ENCODE measurements at regions not wholly inside any gene's neighbourhood (a gene's known extent, or its start where the extent isn't known, plus 50 kb on each side); places are given as distances from the start of the nearest gene placed in this dataset.
"Not testable (repeated sequence)": the region's sequence is repeated elsewhere in the genome, so short reads cannot be mapped to it uniquely, and the experiment has no call there.

GRCh38 chr15:69568173-69569009 is 115.8 kb downstream of the RPLP1 start:
- no peak for DNase-seq
- TF ChIP-seq POLR2A (IDR thresholded peaks at IDR 0.05; ENCODE audit: low read length), result no peak
- TF ChIP-seq GATA1 (IDR thresholded peaks at IDR 0.05; ENCODE audit: low read depth, low read length), result no peak

- DNase-seq, result no peak
- no peak for TF ChIP-seq GATA1 (IDR thresholded peaks at IDR 0.05; ENCODE audit: low read depth, low read length)
- no peak for TF ChIP-seq POLR2A (IDR thresholded peaks at IDR 0.05; ENCODE audit: low read length)
Observed at GRCh38 chr15:69570454-69570853, 117.8 kb downstream of the RPLP1 start.

GRCh38 chr15:69570997-69571396 is 118.4 kb downstream of the RPLP1 start:
- TF ChIP-seq POLR2A (IDR thresholded peaks at IDR 0.05; ENCODE audit: low read length) (no peak), GATA1 (IDR thresholded peaks at IDR 0.05; ENCODE audit: low read depth, low read length) (no peak)
- DNase-seq, result no peak

GRCh38 chr15:69573278-69573677 is 120.7 kb downstream of the RPLP1 start:
- not testable (repeated sequence) for DNase-seq

- no peak for TF ChIP-seq GATA1 (IDR thresholded peaks at IDR 0.05; ENCODE audit: low read depth, low read length)
- no peak for TF ChIP-seq POLR2A (IDR thresholded peaks at IDR 0.05; ENCODE audit: low read length)
- no peak for DNase-seq
Observed at GRCh38 chr15:69573815-69574475, 121.3 kb downstream of the RPLP1 start.

- DNase-seq, result no peak
- TF ChIP-seq POLR2A (IDR thresholded peaks at IDR 0.05; ENCODE audit: low read length) (no peak), GATA1 (IDR thresholded peaks at IDR 0.05; ENCODE audit: low read depth, low read length) (no peak)
Observed at GRCh38 chr15:69574506-69574905, 121.9 kb downstream of the RPLP1 start.

GRCh38 chr15:69575387-69575786 is 122.8 kb downstream of the RPLP1 start:
- DNase-seq, result no peak
- no peak for TF ChIP-seq GATA1 (IDR thresholded peaks at IDR 0.05; ENCODE audit: low read depth, low read length)
- TF ChIP-seq POLR2A (IDR thresholded peaks at IDR 0.05; ENCODE audit: low read length), result no peak

- DNase-seq, result peak in 1 of 2 experiments; percentile 8
- TF ChIP-seq GATA1 (IDR thresholded peaks at IDR 0.05; ENCODE audit: low read depth, low read length) (no peak), POLR2A (IDR thresholded peaks at IDR 0.05; ENCODE audit: low read length) (no peak)
Observed at GRCh38 chr15:69576035-69576526, 123.5 kb downstream of the RPLP1 start.

GRCh38 chr15:69576948-69577351 is 124.3 kb downstream of the RPLP1 start:
- TF ChIP-seq GATA1 (IDR thresholded peaks at IDR 0.05; ENCODE audit: low read depth, low read length) (no peak), POLR2A (IDR thresholded peaks at IDR 0.05; ENCODE audit: low read length) (no peak)
- DNase-seq, result no peak

- TF ChIP-seq GATA1 (IDR thresholded peaks at IDR 0.05; ENCODE audit: low read depth, low read length) (no peak), POLR2A (IDR thresholded peaks at IDR 0.05; ENCODE audit: low read length) (no peak)
- DNase-seq, result no peak
Observed at GRCh38 chr15:69577397-69577796, 124.8 kb downstream of the RPLP1 start.

DNA sequence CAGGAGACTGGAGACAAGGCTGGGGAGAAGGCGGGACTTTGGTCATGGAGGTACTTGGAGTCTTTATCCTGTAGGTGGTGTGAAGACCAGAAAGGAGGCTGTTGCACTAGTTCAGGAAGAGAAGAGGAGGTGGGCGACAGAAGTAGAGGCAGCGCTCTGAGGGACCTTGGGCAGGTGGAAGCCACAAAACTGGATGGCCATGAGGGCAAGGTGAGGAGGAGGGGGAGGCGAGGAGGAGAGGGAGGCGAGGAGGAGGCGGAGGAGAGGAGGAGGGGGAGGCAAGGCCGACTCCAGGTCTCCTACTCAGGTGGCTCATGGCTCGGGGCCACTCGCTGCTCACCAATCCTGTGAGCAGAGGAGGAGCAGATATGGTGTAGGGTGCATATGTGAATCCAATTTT is 125.6 kb downstream of the RPLP1 start:
- DNase-seq, result no peak
- no peak for TF ChIP-seq POLR2A (IDR thresholded peaks at IDR 0.05; ENCODE audit: low read length)
- TF ChIP-seq GATA1 (IDR thresholded peaks at IDR 0.05; ENCODE audit: low read depth, low read length), result no peak

DNA sequence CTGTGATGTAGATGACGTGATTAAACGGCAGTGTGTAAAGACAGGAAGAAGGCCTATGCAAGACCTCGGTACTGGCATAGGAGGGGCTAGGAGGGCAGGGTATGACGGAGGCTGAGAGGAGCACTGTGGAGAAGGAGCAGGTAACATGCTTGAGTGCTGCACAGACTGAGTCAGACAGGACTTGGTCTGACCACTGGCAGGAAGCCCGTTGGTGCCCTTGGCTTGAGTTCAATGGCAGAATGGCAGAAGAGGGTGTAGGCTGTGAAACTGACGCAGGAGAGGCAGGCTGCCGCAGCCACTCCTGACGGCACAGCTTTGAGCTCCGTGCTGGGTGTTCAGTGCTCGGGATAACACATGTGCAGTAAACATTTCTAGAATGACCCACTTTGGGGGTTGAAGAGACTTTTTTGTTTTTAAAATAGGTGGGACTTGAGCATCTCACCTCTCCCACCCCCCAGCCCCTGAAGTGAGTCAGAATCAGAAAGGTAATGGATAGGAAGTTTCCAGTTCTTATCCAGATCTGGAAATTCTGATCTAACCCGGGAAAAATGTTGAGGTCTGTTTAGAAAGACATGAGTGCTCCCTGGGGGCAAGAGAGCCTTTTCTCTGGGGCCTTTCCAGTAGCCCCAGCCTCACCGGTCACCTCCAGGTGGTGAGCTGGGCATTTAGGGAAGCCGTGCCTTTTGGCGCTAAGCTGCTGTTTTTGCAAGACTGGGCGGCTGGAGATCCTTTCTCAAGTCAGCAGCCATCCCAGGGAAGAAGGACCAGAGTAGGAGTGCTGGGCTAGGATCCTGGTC is 126.4 kb downstream of the RPLP1 start:
- TF ChIP-seq GATA1 (IDR thresholded peaks at IDR 0.05; ENCODE audit: low read depth, low read length) (no peak), POLR2A (IDR thresholded peaks at IDR 0.05; ENCODE audit: low read length) (no peak)

DNA sequence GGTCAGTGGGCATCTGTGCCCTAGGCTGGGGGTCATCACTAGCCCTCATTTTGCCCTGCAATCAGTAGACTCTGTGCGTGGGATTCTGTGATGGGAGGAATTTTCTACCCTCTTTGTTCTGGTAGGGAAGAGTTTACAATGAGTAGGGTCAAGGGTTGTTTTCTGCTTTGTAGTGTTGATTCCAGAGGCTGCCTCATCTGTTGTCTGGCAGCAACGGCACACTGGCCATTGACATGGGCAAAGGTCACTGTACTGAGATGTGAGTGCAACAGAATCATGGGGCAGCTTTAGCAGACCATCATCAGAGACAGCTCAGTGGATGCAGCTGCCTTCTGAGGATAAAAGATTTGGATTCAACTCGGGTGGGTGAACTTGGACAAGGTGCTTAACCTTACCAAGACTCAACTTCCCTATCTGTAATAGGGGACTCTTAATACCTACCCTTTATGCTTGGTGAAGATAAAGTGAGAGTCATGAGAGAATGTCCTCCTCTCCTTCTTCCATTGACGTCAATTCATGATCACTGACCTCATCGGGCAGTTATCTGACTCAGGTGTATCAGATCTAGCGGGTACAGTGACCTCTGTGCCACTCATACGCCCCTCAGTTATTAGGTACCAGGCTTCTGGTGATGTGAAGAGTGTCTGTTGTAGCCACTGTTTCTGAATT is 127.5 kb downstream of the RPLP1 start:
- DNase-seq, result no peak
- TF ChIP-seq POLR2A (IDR thresholded peaks at IDR 0.05; ENCODE audit: low read length), result no peak
- TF ChIP-seq GATA1 (IDR thresholded peaks at IDR 0.05; ENCODE audit: low read depth, low read length), result no peak

More for the DNA sequence above, 126.4 kb downstream of the RPLP1 start:
- no peak for DNase-seq
